CD14-positive monocyte (primary cell): ENCODE measurements at regions not wholly inside any gene's neighbourhood (a gene's known extent, or its start where the extent isn't known, plus 50 kb on each side); places are given as distances from the start of the nearest gene placed in this dataset.

ENCODE experiments used
- DNase-seq, 3 donors: peaks; one replicate each; pipeline ENCODE4 v3.0.0-alpha.2; 2011 to 2022
- H2AFZ ChIP-seq: 2 replicates; pipeline ENCODE4 v1.6.0; 2012; ENCODE audit warnings: mild to moderate bottlenecking, low read depth, low read length, inconsistent platforms; ENCODE audit not compliant: insufficient read depth, poor library complexity, severe bottlenecking
- H3K27ac ChIP-seq, 2 donors: 1 replicate in 1 of 2; 2 replicates in 1 of 2; pipeline ENCODE4 v1.5.1; 2012 to 2013; ENCODE audit warnings: low read length in 2 of 2, control low read depth in 1 of 2, inconsistent platforms in 1 of 2, low read depth in 1 of 2, mild to moderate bottlenecking in 1 of 2
- H3K27me3 ChIP-seq, 2 donors: one replicate each; pipeline versions ENCODE4 v1.6.0 to v1.6.1; 2011 to 2013; ENCODE audit warnings: low read length in 2 of 2; ENCODE audit not compliant: control insufficient read depth in 2 of 2, insufficient read depth in 2 of 2
- H3K36me3 ChIP-seq, 2 donors: replicated peaks in 1 of 2; 1 replicate in 1 of 2; 2 replicates in 1 of 2; pipeline versions ENCODE4 v1.5.1 to v1.6.1; 2012 to 2013; ENCODE audit warnings: low read length in 2 of 2, control low read depth in 1 of 2, inconsistent platforms in 1 of 2, mild to moderate bottlenecking in 1 of 2; ENCODE audit not compliant: insufficient read depth in 2 of 2, control insufficient read depth in 1 of 2
- H3K4me1 ChIP-seq, 2 donors: 1 replicate in 1 of 2; 2 replicates in 1 of 2; pipeline versions ENCODE4 v1.5.1 to v1.6.1; 2012 to 2013; ENCODE audit warnings: low read length in 2 of 2, control low read depth in 1 of 2, inconsistent platforms in 1 of 2, mild to moderate bottlenecking in 1 of 2, moderate library complexity in 1 of 2; ENCODE audit not compliant: insufficient read depth in 2 of 2, control insufficient read depth in 1 of 2
- H3K4me2 ChIP-seq: replicated peaks from 2 replicates; pipeline ENCODE3; 2012; ENCODE audit warnings: low read length, moderate library complexity, mild to moderate bottlenecking; ENCODE audit not compliant: poor library complexity, severe bottlenecking; ENCODE audit errors: extremely low read depth
- H3K4me3 ChIP-seq, 3 experiments: fragments of 200-600 bp in 1 of 3; sonication (generic) in 1 of 3; replicated peaks in 1 of 3; 1 replicate in 2 of 3; 2 replicates in 1 of 3; pipeline ENCODE4 v1.5.1; 2011 to 2013; ENCODE audit warnings: low read length in 3 of 3, mild to moderate bottlenecking in 3 of 3, control low read depth in 2 of 3, low read depth in 2 of 3, inconsistent platforms in 1 of 3, moderate library complexity in 1 of 3
- H3K79me2 ChIP-seq: 2 replicates; pipeline ENCODE4 v1.6.0; 2012; ENCODE audit warnings: mild to moderate bottlenecking, control low read depth, inconsistent platforms, low read length, moderate library complexity; ENCODE audit not compliant: insufficient read depth
- H3K9ac ChIP-seq: 2 replicates; pipeline ENCODE4 v1.6.0; 2017; ENCODE audit warnings: low read length, mild to moderate bottlenecking; ENCODE audit not compliant: insufficient read depth, poor library complexity, severe bottlenecking
- H3K9me3 ChIP-seq, 2 donors: replicated peaks in 1 of 2; 1 replicate in 1 of 2; 2 replicates in 1 of 2; pipeline versions ENCODE4 v1.5.1 to v1.6.1; 2012 to 2013; ENCODE audit warnings: low read length in 2 of 2, control low read depth in 1 of 2; ENCODE audit not compliant: control insufficient read depth in 1 of 2, insufficient read depth in 1 of 2
- H4K20me1 ChIP-seq: 2 replicates; pipeline ENCODE4 v1.6.0; 2012; ENCODE audit warnings: mild to moderate bottlenecking, low read length, control low read depth, moderate library complexity; ENCODE audit not compliant: insufficient read depth
- H3K27ac Mint-ChIP-seq, 7 donors: one replicate each; pipeline ENCODE4 v1.8.0; 2020; ENCODE audit warnings: mild to moderate bottlenecking in 7 of 7, mixed read lengths in 7 of 7, moderate library complexity in 6 of 7, inconsistent platforms in 2 of 7
- H3K27me3 Mint-ChIP-seq, 3 donors: one replicate each; pipeline ENCODE4 v1.8.0; 2021 to 2022; ENCODE audit warnings: low read depth in 3 of 3, mild to moderate bottlenecking in 3 of 3, mixed read lengths in 3 of 3, moderate library complexity in 3 of 3, inconsistent platforms in 1 of 3
- H3K36me3 Mint-ChIP-seq, 2 donors: one replicate each; pipeline ENCODE4 v1.8.0; 2020; ENCODE audit warnings: mixed read lengths in 2 of 2, inconsistent platforms in 1 of 2, mild to moderate bottlenecking in 1 of 2
- H3K4me1 Mint-ChIP-seq: one replicate; pipeline ENCODE4 v1.8.0; 2020; ENCODE audit warnings: mild to moderate bottlenecking, mixed read lengths
- H3K4me3 Mint-ChIP-seq, 2 donors: one replicate each; pipeline ENCODE4 v1.8.0; 2020; ENCODE audit warnings: mild to moderate bottlenecking in 2 of 2, mixed read lengths in 2 of 2, moderate library complexity in 1 of 2
- H3K9me3 Mint-ChIP-seq, 7 donors: one replicate each; pipeline ENCODE4 v1.8.0; 2020 to 2022; ENCODE audit warnings: mixed read lengths in 7 of 7, mild to moderate bottlenecking in 6 of 7, moderate library complexity in 6 of 7, inconsistent platforms in 2 of 7
- WGBS: methylation state at CpG from one replicate; pipeline ENCODE4 v1.1.5; 2013; ENCODE audit warnings: missing lambda C conversion rate; ENCODE audit not compliant: insufficient coverage; 5-methylcytosine and 5-hydroxymethylcytosine counted together
- intact Hi-C, 2 donors: fragments of 100-400 bp; cut with micrococcal nuclease; formaldehyde crosslinking; loops; one replicate each; pipeline versions ENCODE4 v1.15.0 to v1.15.1; 2023
- TF ChIP-seq, protein P1 (sequence below): fragments of 200-600 bp; IDR thresholded peaks from one replicate; pipeline ENCODE4 v1.8.0; 2022; ENCODE audit warnings: antibody characterized with exemption, mild to moderate bottlenecking

DNA sequence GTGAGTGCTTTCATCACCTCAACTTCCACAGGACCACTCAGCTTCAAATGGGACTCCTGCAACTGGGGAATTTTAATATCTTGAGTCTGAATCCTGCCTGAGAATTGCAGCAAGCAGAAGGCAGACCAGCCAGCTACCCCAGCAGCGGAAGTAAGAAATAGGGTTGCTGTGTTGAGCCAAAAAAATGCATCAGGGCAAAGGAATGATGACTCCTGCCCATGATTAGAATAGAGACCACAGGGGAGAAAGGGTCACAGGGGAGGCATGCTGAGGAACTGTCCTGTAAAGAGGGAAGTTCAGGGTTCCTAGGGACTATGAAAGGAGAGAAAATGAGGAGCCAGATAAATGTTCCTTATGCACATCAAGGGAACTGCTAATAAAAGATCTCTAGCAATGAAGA lies 370.2 kb downstream of the KCTD12 start:
- TF ChIP-seq, protein P1, sequence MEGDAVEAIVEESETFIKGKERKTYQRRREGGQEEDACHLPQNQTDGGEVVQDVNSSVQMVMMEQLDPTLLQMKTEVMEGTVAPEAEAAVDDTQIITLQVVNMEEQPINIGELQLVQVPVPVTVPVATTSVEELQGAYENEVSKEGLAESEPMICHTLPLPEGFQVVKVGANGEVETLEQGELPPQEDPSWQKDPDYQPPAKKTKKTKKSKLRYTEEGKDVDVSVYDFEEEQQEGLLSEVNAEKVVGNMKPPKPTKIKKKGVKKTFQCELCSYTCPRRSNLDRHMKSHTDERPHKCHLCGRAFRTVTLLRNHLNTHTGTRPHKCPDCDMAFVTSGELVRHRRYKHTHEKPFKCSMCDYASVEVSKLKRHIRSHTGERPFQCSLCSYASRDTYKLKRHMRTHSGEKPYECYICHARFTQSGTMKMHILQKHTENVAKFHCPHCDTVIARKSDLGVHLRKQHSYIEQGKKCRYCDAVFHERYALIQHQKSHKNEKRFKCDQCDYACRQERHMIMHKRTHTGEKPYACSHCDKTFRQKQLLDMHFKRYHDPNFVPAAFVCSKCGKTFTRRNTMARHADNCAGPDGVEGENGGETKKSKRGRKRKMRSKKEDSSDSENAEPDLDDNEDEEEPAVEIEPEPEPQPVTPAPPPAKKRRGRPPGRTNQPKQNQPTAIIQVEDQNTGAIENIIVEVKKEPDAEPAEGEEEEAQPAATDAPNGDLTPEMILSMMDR = no peak
- no peaks in the 10 kb centered on the region for H3K36me3 ChIP-seq
- H3K27me3 ChIP-seq = no peaks in the 10 kb centered on the region
- peaks cover 0 to 4% of the 10 kb centered on the region in 2 donors for H3K9me3 ChIP-seq
- Mint-ChIP-seq H3K9me3 (peaks cover 0 to 8% (median 5%) of the 10 kb centered on the region in 7 donors), H3K4me1 (no peaks in the 10 kb centered on the region), H3K4me3 (no peak overlapping the region), H3K27ac (no peak overlapping the region), H3K36me3 (no peaks in the 10 kb centered on the region), H3K27me3 (no peaks in the 10 kb centered on the region)
- no peak overlapping the region for H3K27ac ChIP-seq
- 83% methylated on average over 1 of the region's 1 CpG for WGBS
- no peaks in the 10 kb centered on the region for H3K79me2 ChIP-seq
- no peak for DNase-seq
- H3K9ac ChIP-seq = no peak overlapping the region
- no peak overlapping the region for H3K4me2 ChIP-seq
- no peaks in the 10 kb centered on the region for H4K20me1 ChIP-seq
- no peak overlapping the region for H3K4me3 ChIP-seq
- intact Hi-C loops = no loop called here
- no peaks in the 10 kb centered on the region for H3K4me1 ChIP-seq
- H2AFZ ChIP-seq = no peak overlapping the region

DNA sequence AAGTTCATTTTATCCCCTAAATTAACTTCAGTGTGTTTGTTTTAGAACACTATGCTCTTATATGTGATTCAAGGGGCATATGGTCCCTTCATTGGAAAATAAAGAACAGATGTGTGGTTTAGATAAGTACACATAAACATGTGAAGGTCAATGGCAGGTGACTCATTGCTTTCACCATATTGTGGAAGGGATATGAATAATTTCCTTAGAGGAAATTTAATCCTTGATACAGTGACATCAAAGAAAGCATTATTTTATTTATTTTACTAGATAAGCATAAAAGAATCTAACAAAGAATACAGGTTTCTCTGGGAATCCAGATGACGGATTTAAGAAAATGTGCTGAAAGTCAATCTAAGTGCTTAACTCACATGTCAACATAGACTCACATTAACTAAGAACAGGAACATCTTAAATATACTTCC lies 373.5 kb downstream of the KCTD12 start:
- H4K20me1 ChIP-seq = no peaks in the 10 kb centered on the region
- no peaks in the 10 kb centered on the region for H3K9me3 ChIP-seq
- H3K9ac ChIP-seq = no peak overlapping the region
- H3K4me2 ChIP-seq = no peak overlapping the region
- H3K4me3 ChIP-seq = no peak overlapping the region
- no peak overlapping the region for H2AFZ ChIP-seq
- H3K36me3 Mint-ChIP-seq = no peaks in the 10 kb centered on the region
- no peaks in the 10 kb centered on the region for H3K27me3 ChIP-seq
- H3K27ac ChIP-seq = no peak overlapping the region
- H3K27me3 Mint-ChIP-seq = no peaks in the 10 kb centered on the region
- DNase-seq = no peak
- H3K4me3 Mint-ChIP-seq = no peak overlapping the region
- no peaks in the 10 kb centered on the region for H3K9me3 Mint-ChIP-seq
- H3K4me1 ChIP-seq = no peaks in the 10 kb centered on the region
- no peaks in the 10 kb centered on the region for H3K79me2 ChIP-seq
- H3K4me1 Mint-ChIP-seq = no peaks in the 10 kb centered on the region
- no peak overlapping the region for H3K27ac Mint-ChIP-seq
- TF ChIP-seq, protein P1 = no peak
- no peaks in the 10 kb centered on the region for H3K36me3 ChIP-seq
- WGBS = no CpG with 5 or more reads among the region's 1 CpG
- intact Hi-C loops = no loop called here
